HEK293 (cell line): ENCODE measurements at regions not wholly inside any gene's neighbourhood (a gene's known extent, or its start where the extent isn't known, plus 50 kb on each side); places are given as distances from the start of the nearest gene placed in this dataset.

ENCODE experiments used
- ZNF138 ChIP-seq: fragments of 450-650 bp; formaldehyde crosslinking; IDR thresholded peaks from 2 replicates; pipeline ENCODE4 v1.5.1; 2016; ENCODE audit warnings: missing biosample characterization, missing genetic modification characterization, borderline replicate concordance
- TF ChIP-seq, protein P1 (sequence below): fragments of 450-650 bp; formaldehyde crosslinking; IDR thresholded peaks from 2 replicates; pipeline ENCODE4 v1.5.1; 2016; ENCODE audit warnings: missing biosample characterization, missing genetic modification characterization

DNA sequence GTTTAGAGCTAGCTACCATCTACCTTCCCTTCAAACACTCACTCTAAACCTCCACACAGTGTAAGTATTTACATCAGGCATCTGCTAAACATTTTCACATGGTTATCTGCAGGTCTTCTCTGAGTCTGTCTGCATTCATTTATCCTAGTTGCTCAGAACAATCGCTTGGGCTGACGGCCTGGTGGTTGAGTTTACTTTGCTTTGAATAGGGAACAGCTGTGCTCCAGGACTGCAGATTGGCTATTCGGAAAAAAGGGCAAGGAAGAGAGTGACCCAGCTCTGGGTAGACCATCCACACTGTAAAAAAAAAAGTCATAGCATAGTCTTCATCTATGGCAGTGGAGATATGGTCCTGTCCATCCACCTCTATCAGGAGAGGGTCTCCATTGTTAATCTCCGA is 115.3 kb upstream of the ESR1 start:
- TF ChIP-seq, protein P1, sequence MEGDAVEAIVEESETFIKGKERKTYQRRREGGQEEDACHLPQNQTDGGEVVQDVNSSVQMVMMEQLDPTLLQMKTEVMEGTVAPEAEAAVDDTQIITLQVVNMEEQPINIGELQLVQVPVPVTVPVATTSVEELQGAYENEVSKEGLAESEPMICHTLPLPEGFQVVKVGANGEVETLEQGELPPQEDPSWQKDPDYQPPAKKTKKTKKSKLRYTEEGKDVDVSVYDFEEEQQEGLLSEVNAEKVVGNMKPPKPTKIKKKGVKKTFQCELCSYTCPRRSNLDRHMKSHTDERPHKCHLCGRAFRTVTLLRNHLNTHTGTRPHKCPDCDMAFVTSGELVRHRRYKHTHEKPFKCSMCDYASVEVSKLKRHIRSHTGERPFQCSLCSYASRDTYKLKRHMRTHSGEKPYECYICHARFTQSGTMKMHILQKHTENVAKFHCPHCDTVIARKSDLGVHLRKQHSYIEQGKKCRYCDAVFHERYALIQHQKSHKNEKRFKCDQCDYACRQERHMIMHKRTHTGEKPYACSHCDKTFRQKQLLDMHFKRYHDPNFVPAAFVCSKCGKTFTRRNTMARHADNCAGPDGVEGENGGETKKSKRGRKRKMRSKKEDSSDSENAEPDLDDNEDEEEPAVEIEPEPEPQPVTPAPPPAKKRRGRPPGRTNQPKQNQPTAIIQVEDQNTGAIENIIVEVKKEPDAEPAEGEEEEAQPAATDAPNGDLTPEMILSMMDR (tag by site-specific recombination), result no peak
- no peak for TF ChIP-seq ZNF138
